K562 (cell line): ENCODE measurements at regions not wholly inside any gene's neighbourhood (a gene's known extent, or its start where the extent isn't known, plus 50 kb on each side); places are given as distances from the start of the nearest gene placed in this dataset.

Experiments
- ATAC-seq: fragments of 200-7000 bp; cut with Tn5 transposase; 3 replicates; pipeline ENCODE4 v1.9.1; 2020; ENCODE audit warnings: moderate library complexity
- BruUV-seq: library from RNA; stranded (reverse); fragments of 400-500 nt; replicated peaks from 2 replicates; lab custom pipeline; 2021; lab: Mats Ljungman, UMichigan
- CTCF ChIA-PET: fragments of 300-600 bp; formaldehyde crosslinking; extraction: SDS; loops from one replicate; lab custom pipeline; 2021; ENCODE audit warnings: low intra/inter-chr PET ratio; lab: Yijun Ruan, JAX
- POLR2A ChIA-PET: fragments of 300-600, 350-650 bp; sonication (Branson Sonifier 250); formaldehyde crosslinking; extraction: SDS; loops from one replicate; lab custom pipeline; 2021; ENCODE audit warnings: antibody characterized with exemption, inconsistent platforms; lab: Yijun Ruan, JAX
- DNase-seq, 4 experiments: peaks; one replicate each; pipeline versions ENCODE4 v3.0.0 to v3.0.0-alpha.2; 2011 to 2018; ENCODE audit warnings: low spot score in 3 of 4, mixed read lengths in 3 of 4; ENCODE audit errors: extremely low read depth in 1 of 4
- FAIRE-seq: peaks from 2 replicates; lab custom pipeline; 2011; peaks lifted over from hg19 to GRCh38; lab: Jason Lieb, UNC
- H2AFZ ChIP-seq: 2 replicates; pipeline ENCODE4 v1.6.0; 2011; ENCODE audit warnings: low read depth, low read length, control low read depth, inconsistent platforms
- H3K27ac ChIP-seq: fragments of 200-600 bp; 3 replicates; pipeline ENCODE4 v1.8.0; 2011; ENCODE audit warnings: low read depth, mild to moderate bottlenecking, control low read depth, inconsistent platforms, low read length, moderate library complexity, mixed read lengths; ENCODE audit errors: extremely low read depth
- H3K27me3 ChIP-seq, 2 experiments: fragments of 300-600 bp in 1 of 2; 2 replicates in 1 of 2; 3 replicates in 1 of 2; pipeline versions ENCODE4 v1.6.0 to v1.8.0; 2011; ENCODE audit warnings: inconsistent platforms in 2 of 2, low read length in 2 of 2, mild to moderate bottlenecking in 1 of 2, mixed read lengths in 1 of 2, moderate library complexity in 1 of 2; ENCODE audit not compliant: control insufficient read depth in 2 of 2, insufficient read depth in 2 of 2
- H3K36me3 ChIP-seq: fragments of 300-600 bp; 3 replicates; pipeline ENCODE4 v1.8.0; 2011; ENCODE audit warnings: mild to moderate bottlenecking, low read length, inconsistent platforms; ENCODE audit not compliant: control insufficient read depth, insufficient read depth
- H3K4me1 ChIP-seq, 2 experiments: fragments of 200-600 bp in 1 of 2; replicated peaks in 1 of 2; 2 replicates in 1 of 2; 3 replicates in 1 of 2; pipeline versions ENCODE4 v1.5.1 to v1.8.0; 2011; ENCODE audit warnings: inconsistent platforms in 2 of 2, low read length in 2 of 2, mild to moderate bottlenecking in 1 of 2, mixed read lengths in 1 of 2, moderate library complexity in 1 of 2; ENCODE audit not compliant: control insufficient read depth in 2 of 2, insufficient read depth in 2 of 2
- H3K4me2 ChIP-seq: 2 replicates; pipeline ENCODE4 v1.6.1; 2011; ENCODE audit warnings: low read length, control low read depth, inconsistent platforms, mixed read lengths; ENCODE audit not compliant: insufficient read depth
- H3K4me3 ChIP-seq: fragments of 200-600 bp; sonication (generic), shearing (Covaris generic); 2 replicates; pipeline ENCODE4 v1.5.1; 2016; ENCODE audit warnings: control low read depth, inconsistent platforms
- H3K79me2 ChIP-seq: fragments of 200-600 bp; 3 replicates; pipeline ENCODE4 v1.8.0; 2011; ENCODE audit warnings: low read length, inconsistent platforms; ENCODE audit not compliant: control insufficient read depth, insufficient read depth
- H3K9ac ChIP-seq, 2 experiments: 2 replicates each; pipeline versions ENCODE4 v1.6.0 to v1.6.1; 2011; ENCODE audit warnings: low read depth in 2 of 2, low read length in 2 of 2, control low read depth in 1 of 2, inconsistent platforms in 1 of 2, mild to moderate bottlenecking in 1 of 2, mixed read lengths in 1 of 2; ENCODE audit not compliant: insufficient read depth in 1 of 2
- H3K9me1 ChIP-seq: one replicate; pipeline ENCODE4 v1.6.0; 2011; ENCODE audit warnings: inconsistent platforms, mild to moderate bottlenecking, low read length, moderate library complexity; ENCODE audit not compliant: control insufficient read depth, insufficient read depth
- H3K9me3 ChIP-seq: replicated peaks from 2 replicates; pipeline ENCODE4 v1.5.1; 2011; ENCODE audit warnings: low read depth, low read length, inconsistent platforms; ENCODE audit not compliant: control insufficient read depth, insufficient read depth
- H4K20me1 ChIP-seq: replicated peaks from 2 replicates; pipeline ENCODE4 v1.6.1; 2011; ENCODE audit warnings: low read length, inconsistent platforms, mixed read lengths; ENCODE audit not compliant: control insufficient read depth, insufficient read depth
- FOXO4 ChIP-seq: fragments of 450-650 bp; formaldehyde crosslinking; IDR thresholded peaks from 2 replicates; pipeline ENCODE4 v1.4.0; 2020; ENCODE audit warnings: mild to moderate bottlenecking, moderate library complexity
- NR0B1 ChIP-seq: fragments of 450-650 bp; IDR thresholded peaks from one replicate; pipeline ENCODE4 v1.6.1; 2018; ENCODE audit warnings: mild to moderate bottlenecking, moderate library complexity; ENCODE audit not compliant: partially characterized antibody
- SRF ChIP-seq, 2 experiments: fragments of 250-450, 450-650 bp in 1 of 2; sonication (Bioruptor Pico) in 1 of 2; sonication (generic) in 1 of 2; formaldehyde crosslinking; IDR thresholded peaks; 2 replicates each; pipeline versions ENCODE4 v1.5.0 to v1.5.1; 2020 to 2022; ENCODE audit warnings: mild to moderate bottlenecking in 1 of 2, missing genetic modification reagents in 1 of 2
- STAT5A ChIP-seq: IDR thresholded peaks from 2 replicates; pipeline ENCODE4 v1.6.1; 2012; ENCODE audit warnings: low read length, inconsistent platforms, borderline replicate concordance
- TEAD4 ChIP-seq, 2 experiments: sonication (generic) in 1 of 2; formaldehyde crosslinking in 1 of 2; IDR thresholded peaks; 2 replicates each; pipeline versions ENCODE4 v1.6.1 to v1.8.0; 2012 to 2022; ENCODE audit warnings: borderline replicate concordance in 1 of 2, inconsistent platforms in 1 of 2, low read length in 1 of 2, mild to moderate bottlenecking in 1 of 2, missing genetic modification reagents in 1 of 2
- WHSC1 ChIP-seq: IDR thresholded peaks from one replicate; pipeline ENCODE4 v1.6.1; 2012; ENCODE audit warnings: low read length, control low read depth, inconsistent platforms
- ZNF699 ChIP-seq: fragments of 250-450 bp; sonication (Bioruptor Pico); IDR thresholded peaks from 2 replicates; pipeline ENCODE4 v1.8.0; 2021; ENCODE audit warnings: mild to moderate bottlenecking, moderate library complexity; ENCODE audit not compliant: insufficient replicate concordance
- WGBS: fragments of 100-300 bp; shearing (Covaris generic); methylation state at CpG from one replicate; pipeline ENCODE4 v1.1.6; 2016; ENCODE audit warnings: low coverage, mixed read lengths; ENCODE audit not compliant: insufficient coverage; ENCODE audit errors: missing lambda C conversion rate; 5-methylcytosine and 5-hydroxymethylcytosine counted together
- in situ Hi-C: fragments of 300-500 bp; cut with MboI; formaldehyde crosslinking; loops from 4 replicates; pipeline ENCODE4 v1.15.0; 2018; ENCODE audit warnings: inconsistent platforms, mixed read lengths
- intact Hi-C: fragments of 100-400 bp; cut with micrococcal nuclease; formaldehyde crosslinking; loops from 2 replicates; pipeline ENCODE4 v1.14.2; 2022

- FAIRE-seq, result no peak
- no peaks in the 10 kb centered on the region for H3K9me1 ChIP-seq
- no peaks in the 10 kb centered on the region for H3K9me3 ChIP-seq
- no peak for ATAC-seq
- DNase-seq, result no peak
- no peak overlapping the region for H3K4me2 ChIP-seq
- no TSS peak for BruUV-seq
- H3K79me2 ChIP-seq, result no peaks in the 10 kb centered on the region
- 0% methylated on average over 5 of the region's 5 CpGs for WGBS
- no peaks in the 10 kb centered on the region for H3K36me3 ChIP-seq
- TF ChIP-seq NR0B1, result no peak
- no peak for TF ChIP-seq TEAD4 (IDR thresholded peaks at IDR 0.05; ENCODE audit: low read length)
- TF ChIP-seq TEAD4 (CRISPR knock-in tag; IDR thresholded peaks at IDR 0.05; ENCODE audit: borderline replicate concordance), result no peak
- TF ChIP-seq FOXO4 (CRISPR knock-in tag), result no peak
- TF ChIP-seq STAT5A, result no peak
- TF ChIP-seq SRF (CRISPR knock-in tag; IDR thresholded peaks at IDR 0.05), result no peak
- no peak for TF ChIP-seq WHSC1
- no peak for TF ChIP-seq ZNF699 (CRISPR knock-in tag)
- ChIA-PET POLR2A (no interaction called here), CTCF (no interaction called here)
- intact Hi-C loops (no loop called here), in situ Hi-C loops (no loop called here)
- no peak overlapping the region for H2AFZ ChIP-seq
- H4K20me1 ChIP-seq, result no peaks in the 10 kb centered on the region
- no peak overlapping the region for H3K27ac ChIP-seq
- H3K27me3 ChIP-seq, result no peaks in the 10 kb centered on the region
- H3K4me3 ChIP-seq, result no peak overlapping the region
- no peak overlapping the region for H3K9ac ChIP-seq
- no peaks in the 10 kb centered on the region for H3K4me1 ChIP-seq
Observed at GRCh38 chr13:59250336-59251189, 913.2 kb downstream of the DIAPH3 start.
